Omental fat pad (tissue), 3 donors: ENCODE measurements at regions not wholly inside any gene's neighbourhood (a gene's known extent, or its start where the extent isn't known, plus 50 kb on each side); places are given as distances from the start of the nearest gene placed in this dataset.

Source experiments
- ATAC-seq: fragments of 150-250 bp; one replicate; pipeline ENCODE4 v1.9.1; 2016; ENCODE audit warnings: mild to moderate bottlenecking, moderate library complexity; ENCODE audit not compliant: low FRiP score
- DNase-seq: peaks from one replicate; pipeline ENCODE4 v3.0.0-alpha.2; 2019; ENCODE audit warnings: low spot score
- CTCF ChIP-seq, 3 donors: fragments of 450-650 bp; IDR thresholded peaks; one replicate each; pipeline ENCODE4 v1.5.1; 2016 to 2017; ENCODE audit warnings: antibody characterized with exemption in 3 of 3, mild to moderate bottlenecking in 3 of 3, moderate library complexity in 2 of 3

GRCh38 chr20:21017528-21018085 lies 88.6 kb downstream of the LINC00237 start:
- TF ChIP-seq CTCF (IDR thresholded peaks at IDR 0.05) = no peak
- DNase-seq = no peak
- no peak for ATAC-seq

- ATAC-seq = no peak
- no peak for DNase-seq
- no peak for TF ChIP-seq CTCF (IDR thresholded peaks at IDR 0.05)
Measured at GRCh38 chr20:21016751-21017150, 89.4 kb downstream of the LINC00237 start.

- DNase-seq (no peak), ATAC-seq (no peak)
- TF ChIP-seq CTCF (IDR thresholded peaks at IDR 0.05) = no peak
Measured at GRCh38 chr20:21014528-21014927, 91.6 kb downstream of the LINC00237 start.

- ATAC-seq = no peak
- TF ChIP-seq CTCF (IDR thresholded peaks at IDR 0.05) = no peak
- DNase-seq = no peak
Measured at GRCh38 chr20:21008951-21009350, 97.2 kb downstream of the LINC00237 start.

- no peak for ATAC-seq
- TF ChIP-seq CTCF (IDR thresholded peaks at IDR 0.05) = no peak
Measured at GRCh38 chr20:21006611-21007010, 99.5 kb downstream of the LINC00237 start.

GRCh38 chr20:21004386-21005076 lies 101.6 kb downstream of the LINC00237 start:
- no peak for TF ChIP-seq CTCF (IDR thresholded peaks at IDR 0.05)
- DNase-seq (no peak), ATAC-seq (no peak)

More at GRCh38 chr20:21006611-21007010, 99.5 kb downstream of the LINC00237 start:
- DNase-seq = no peak

- ATAC-seq = no peak
- no peak for TF ChIP-seq CTCF (IDR thresholded peaks at IDR 0.05)
Measured at GRCh38 chr20:21003902-21004301, 102.3 kb downstream of the LINC00237 start.

More at GRCh38 chr20:21003902-21004301, 102.3 kb downstream of the LINC00237 start:
- DNase-seq = no peak
